Right lobe of liver (tissue), 6 donors: ENCODE measurements at regions not wholly inside any gene's neighbourhood (a gene's known extent, or its start where the extent isn't known, plus 50 kb on each side); places are given as distances from the start of the nearest gene placed in this dataset.

Experiments used
- ATAC-seq, 4 donors: fragments of 200-7000 bp; cut with Tn5 transposase; one replicate each; pipeline ENCODE4 v1.9.1; 2020; ENCODE audit warnings: mild to moderate bottlenecking in 4 of 4, moderate library complexity in 4 of 4
- DNase-seq, 3 donors: peaks; one replicate each; pipeline ENCODE4 v3.0.0-alpha.2; 2020
- H3K27ac ChIP-seq, 3 donors: fragments of 200-600 bp; one replicate each; pipeline ENCODE4 v1.8.0; 2022
- H3K27me3 ChIP-seq, 2 donors: fragments of 200-600 bp; one replicate each; pipeline ENCODE4 v1.8.0; 2022
- H3K36me3 ChIP-seq, 4 donors: fragments of 200-600 bp; sonication (generic) in 1 of 4; one replicate each; pipeline versions ENCODE4 v1.5.1 to v1.8.0; 2017 to 2022; ENCODE audit warnings: control low read depth in 1 of 4
- H3K4me1 ChIP-seq, 4 donors: fragments of 200-600 bp; sonication (generic) in 1 of 4; one replicate each; pipeline versions ENCODE4 v1.5.1 to v1.8.0; 2017 to 2022; ENCODE audit warnings: control low read depth in 1 of 4
- H3K4me3 ChIP-seq, 3 donors: fragments of 200-600 bp; one replicate each; pipeline ENCODE4 v1.8.0; 2022
- H3K9me3 ChIP-seq, 4 donors: fragments of 200-600 bp; sonication (generic) in 1 of 4; one replicate each; pipeline versions ENCODE4 v1.5.1 to v1.8.0; 2017 to 2022; ENCODE audit warnings: control low read depth in 1 of 4
- POLR2A ChIP-seq: fragments of 450-650 bp; IDR thresholded peaks from one replicate; pipeline ENCODE4 v1.6.1; 2017; ENCODE audit warnings: antibody characterized with exemption, mild to moderate bottlenecking
- WGBS: methylation state at CpG from one replicate; pipeline ENCODE4 v1.1.6; 2018; ENCODE audit warnings: low coverage, low lambda C conversion rate; ENCODE audit not compliant: insufficient coverage; ENCODE audit errors: missing lambda C conversion rate; 5-methylcytosine and 5-hydroxymethylcytosine counted together
- intact Hi-C, 2 donors: fragments of 100-400 bp; cut with DNase I; formaldehyde crosslinking; loops; one replicate each; pipeline versions ENCODE4 v1.11.2 to v1.14.1; 2022
- TF ChIP-seq, protein P1 (sequence below), 4 donors: fragments of 200-600 bp in 3 of 4; fragments of 450-650 bp in 1 of 4; IDR thresholded peaks; one replicate each; pipeline versions ENCODE4 v1.5.1 to v1.8.0; 2016 to 2022; ENCODE audit warnings: antibody characterized with exemption in 4 of 4, mild to moderate bottlenecking in 2 of 4
- donor health status: DM: no; HTN: yes; CAD: no.
- donor health status: DM: no; HTN: no; CAD: no.
- donor health status: DM: no; HTN: no; CAD: no.
- donor health status: DM: no; HTN: yes; CAD: no.
- donor health status: DM: no; HTN: yes; CAD: no.

DNA sequence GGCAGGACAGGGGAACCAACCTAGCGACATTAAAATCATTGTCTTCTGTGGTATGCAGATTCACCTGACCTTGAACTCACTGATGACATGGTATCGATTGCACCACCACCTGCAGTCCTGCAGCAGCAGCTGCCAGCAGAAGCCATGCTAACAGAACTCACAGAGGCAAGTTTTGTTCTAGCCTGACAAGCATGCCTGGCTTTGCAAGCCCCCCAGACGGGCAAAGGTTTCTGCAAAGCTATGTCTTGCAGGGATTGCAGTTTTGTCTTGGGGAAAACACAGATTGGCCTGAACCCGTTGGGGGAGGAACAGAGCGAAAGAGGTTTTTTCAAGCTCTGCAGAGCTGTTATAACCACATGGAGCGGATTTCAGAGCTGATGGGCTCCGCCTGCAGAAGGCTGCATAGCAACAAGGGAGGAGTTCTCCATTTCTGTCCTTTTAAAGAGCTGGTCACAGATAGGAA, 221.0 kb downstream of the HIPK3 start:
- Histone ChIP-seq H3K4me3 (no peak overlapping the region), H3K27ac (no peak overlapping the region), H3K27me3 (no peaks in the 10 kb centered on the region), H3K9me3 (no peaks in the 10 kb centered on the region), H3K4me1 (peaks cover 0 to 10% (median 0%) of the 10 kb centered on the region in 4 donors), H3K36me3 (no peaks in the 10 kb centered on the region)
- TF ChIP-seq, protein P1, sequence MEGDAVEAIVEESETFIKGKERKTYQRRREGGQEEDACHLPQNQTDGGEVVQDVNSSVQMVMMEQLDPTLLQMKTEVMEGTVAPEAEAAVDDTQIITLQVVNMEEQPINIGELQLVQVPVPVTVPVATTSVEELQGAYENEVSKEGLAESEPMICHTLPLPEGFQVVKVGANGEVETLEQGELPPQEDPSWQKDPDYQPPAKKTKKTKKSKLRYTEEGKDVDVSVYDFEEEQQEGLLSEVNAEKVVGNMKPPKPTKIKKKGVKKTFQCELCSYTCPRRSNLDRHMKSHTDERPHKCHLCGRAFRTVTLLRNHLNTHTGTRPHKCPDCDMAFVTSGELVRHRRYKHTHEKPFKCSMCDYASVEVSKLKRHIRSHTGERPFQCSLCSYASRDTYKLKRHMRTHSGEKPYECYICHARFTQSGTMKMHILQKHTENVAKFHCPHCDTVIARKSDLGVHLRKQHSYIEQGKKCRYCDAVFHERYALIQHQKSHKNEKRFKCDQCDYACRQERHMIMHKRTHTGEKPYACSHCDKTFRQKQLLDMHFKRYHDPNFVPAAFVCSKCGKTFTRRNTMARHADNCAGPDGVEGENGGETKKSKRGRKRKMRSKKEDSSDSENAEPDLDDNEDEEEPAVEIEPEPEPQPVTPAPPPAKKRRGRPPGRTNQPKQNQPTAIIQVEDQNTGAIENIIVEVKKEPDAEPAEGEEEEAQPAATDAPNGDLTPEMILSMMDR (IDR thresholded peaks at IDR 0.05): no peak
- TF ChIP-seq POLR2A: no peak
- DNase-seq: peak in 2 of 3 donors; percentile 45 to 46
- intact Hi-C loops: no loop called here
- peak; percentile 85 to 97 (median 92) for ATAC-seq
- 28% methylated on average over 5 of the region's 7 CpGs for WGBS

DNA sequence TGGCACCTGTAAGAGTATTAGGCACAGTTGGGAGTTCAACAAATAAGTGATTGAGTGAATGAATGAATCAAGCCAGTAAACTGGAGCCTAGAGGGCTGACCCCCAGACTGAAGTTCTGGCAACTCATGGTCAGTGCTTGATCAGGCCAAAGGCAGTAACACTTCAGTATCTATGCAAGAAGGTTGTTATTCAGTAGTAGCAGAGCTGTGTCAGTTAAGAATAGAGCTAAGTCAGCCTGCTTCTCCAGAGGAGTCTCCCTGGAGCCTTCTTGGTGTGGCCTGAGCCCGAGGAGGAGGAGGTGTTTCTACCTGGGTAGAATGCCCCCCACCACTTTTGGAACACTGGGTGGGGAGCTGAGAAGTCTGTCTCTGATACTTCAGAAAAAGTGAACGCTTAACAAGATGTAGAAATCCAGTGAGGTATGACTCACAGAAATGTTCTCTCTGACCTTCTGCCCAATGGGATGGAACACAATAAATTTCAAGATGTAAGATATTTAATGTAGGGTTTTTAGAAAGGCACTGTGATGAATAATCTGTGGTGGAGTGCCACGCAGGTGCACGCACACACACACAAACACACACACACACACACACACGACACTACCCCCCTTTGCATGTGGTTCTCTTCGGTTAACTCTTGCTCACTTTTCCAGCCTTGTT, 219.9 kb downstream of the HIPK3 start:
- H3K36me3 ChIP-seq: no peaks in the 10 kb centered on the region
- WGBS: 78% methylated on average over 6 of the region's 6 CpGs
- H3K27ac ChIP-seq: no peak overlapping the region
- TF ChIP-seq, protein P1 (IDR thresholded peaks at IDR 0.05): no peak
- TF ChIP-seq POLR2A: no peak
- intact Hi-C loops: no loop called here
- no peak overlapping the region for H3K4me3 ChIP-seq
- H3K9me3 ChIP-seq: no peaks in the 10 kb centered on the region
- DNase-seq: no peak
- H3K27me3 ChIP-seq: no peaks in the 10 kb centered on the region
- peaks cover 0 to 10% (median 0%) of the 10 kb centered on the region in 4 donors for H3K4me1 ChIP-seq
- ATAC-seq: no peak

DNA sequence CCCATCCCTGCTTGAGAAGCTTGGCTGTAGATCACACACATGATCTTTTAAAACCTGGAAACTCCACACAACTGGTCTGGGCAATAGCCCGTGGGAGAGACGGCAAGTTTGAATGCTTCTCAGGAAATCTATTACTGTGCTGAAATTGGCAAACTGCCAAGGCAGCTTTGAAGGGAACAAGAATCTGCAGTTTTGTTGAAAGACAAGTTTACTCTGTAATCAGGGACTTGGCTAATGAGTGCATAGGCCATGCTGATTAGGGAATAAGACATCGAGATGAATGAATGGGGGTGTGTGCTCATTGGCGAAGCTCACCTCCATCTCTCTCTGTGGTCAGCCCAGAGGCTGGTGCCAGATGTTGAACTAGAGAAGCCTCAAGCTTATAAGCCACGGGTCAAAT, 218.8 kb downstream of the HIPK3 start:
- Histone ChIP-seq H3K9me3 (no peaks in the 10 kb centered on the region), H3K27ac (no peak overlapping the region), H3K4me1 (peaks cover 0 to 10% (median 0%) of the 10 kb centered on the region in 4 donors), H3K4me3 (no peak overlapping the region), H3K27me3 (no peaks in the 10 kb centered on the region), H3K36me3 (no peaks in the 10 kb centered on the region)
- ATAC-seq (peak in 3 of 4 donors; percentile 13 to 35 (median 15)), DNase-seq (no peak)
- intact Hi-C loops: no loop called here
- TF ChIP-seq, protein P1 (IDR thresholded peaks at IDR 0.05): no peak
- 19% methylated on average over 5 of the region's 5 CpGs for WGBS

DNA sequence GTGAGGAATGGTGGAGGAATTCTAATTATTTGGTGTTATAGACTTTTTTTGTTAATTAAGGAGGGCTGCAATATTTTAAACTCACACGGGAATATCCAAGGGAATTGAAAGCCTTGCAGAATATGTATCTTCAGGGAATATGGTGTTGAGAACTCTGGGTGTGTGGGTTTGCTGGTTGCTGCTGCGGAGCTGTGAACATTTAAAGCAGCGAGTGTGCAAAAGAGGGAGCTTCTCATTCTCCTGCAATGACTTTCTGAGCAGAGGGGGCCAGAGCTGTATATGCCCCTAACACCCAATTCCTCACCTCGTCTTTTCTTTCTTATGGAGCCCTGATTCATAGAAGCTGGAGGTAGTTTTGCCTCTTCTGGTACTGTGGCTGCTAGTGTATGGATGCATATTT, 217.7 kb downstream of the HIPK3 start:
- H3K27ac ChIP-seq: no peak overlapping the region
- DNase-seq (no peak), ATAC-seq (no peak)
- H3K4me3 ChIP-seq: no peak overlapping the region
- H3K36me3 ChIP-seq: no peaks in the 10 kb centered on the region
- 74% methylated on average over 4 of the region's 4 CpGs for WGBS
- no peaks in the 10 kb centered on the region for H3K9me3 ChIP-seq
- no peak for TF ChIP-seq POLR2A
- TF ChIP-seq, protein P1 (IDR thresholded peaks at IDR 0.05): no peak
- H3K27me3 ChIP-seq: no peaks in the 10 kb centered on the region
- H3K4me1 ChIP-seq: peaks cover 0 to 10% (median 0%) of the 10 kb centered on the region in 4 donors
- intact Hi-C loops: no loop called here
